NCI-H82 treated with DMSO at 0.1 percent for 48 hours (cell line): ENCODE measurements at regions not wholly inside any gene's neighbourhood (a gene's known extent, or its start where the extent isn't known, plus 50 kb on each side); places are given as distances from the start of the nearest gene placed in this dataset.
"Not testable (repeated sequence)": the region's sequence is repeated elsewhere in the genome, so short reads cannot be mapped to it uniquely, and the experiment has no call there.

Source experiments
- DNase-seq: peaks from one replicate; lab custom pipeline; 2025; ENCODE audit not compliant: unreplicated experiment; lab: John Stamatoyannopoulos, UW

DNA sequence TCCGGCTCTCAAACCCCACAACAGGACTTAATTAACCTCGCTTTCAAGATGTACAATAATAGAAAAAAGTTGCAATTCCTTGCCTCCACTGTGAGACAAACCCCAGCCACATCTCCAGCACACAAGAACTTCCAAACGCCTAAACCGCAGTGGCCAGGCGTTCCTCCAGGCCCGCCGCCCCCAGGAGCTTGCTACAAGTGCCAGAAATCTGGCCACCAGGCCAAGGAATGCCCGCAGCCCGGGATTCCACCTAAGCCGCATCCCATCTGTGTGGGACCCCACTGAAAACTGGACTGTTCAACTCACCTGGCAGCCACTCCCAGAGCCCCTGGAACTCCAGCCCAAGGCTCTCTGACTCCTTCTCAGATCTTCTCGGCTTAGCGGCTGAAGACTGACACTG lies 262.5 kb downstream of the SMARCA2 start:
- not testable (repeated sequence) for DNase-seq

DNA sequence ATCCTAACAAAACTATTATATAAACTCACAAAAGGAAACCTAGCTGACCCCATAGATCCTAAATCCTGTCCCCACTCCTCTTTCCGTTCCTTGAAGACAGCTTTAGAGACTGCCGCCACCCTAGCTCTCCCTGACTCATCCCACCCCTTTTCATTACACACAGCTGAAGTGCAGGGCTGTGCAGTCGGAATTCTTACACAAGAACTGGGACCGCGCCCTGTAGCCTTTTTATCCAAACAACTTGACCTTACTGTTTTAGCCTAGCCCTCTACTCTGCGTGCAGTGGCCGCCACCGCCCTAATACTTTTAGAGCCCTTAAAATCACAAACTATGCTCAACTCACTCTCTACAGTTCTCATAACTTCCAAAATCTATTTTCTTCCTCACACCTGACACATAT lies 264.0 kb downstream of the SMARCA2 start:
- not testable (repeated sequence) for DNase-seq

DNA sequence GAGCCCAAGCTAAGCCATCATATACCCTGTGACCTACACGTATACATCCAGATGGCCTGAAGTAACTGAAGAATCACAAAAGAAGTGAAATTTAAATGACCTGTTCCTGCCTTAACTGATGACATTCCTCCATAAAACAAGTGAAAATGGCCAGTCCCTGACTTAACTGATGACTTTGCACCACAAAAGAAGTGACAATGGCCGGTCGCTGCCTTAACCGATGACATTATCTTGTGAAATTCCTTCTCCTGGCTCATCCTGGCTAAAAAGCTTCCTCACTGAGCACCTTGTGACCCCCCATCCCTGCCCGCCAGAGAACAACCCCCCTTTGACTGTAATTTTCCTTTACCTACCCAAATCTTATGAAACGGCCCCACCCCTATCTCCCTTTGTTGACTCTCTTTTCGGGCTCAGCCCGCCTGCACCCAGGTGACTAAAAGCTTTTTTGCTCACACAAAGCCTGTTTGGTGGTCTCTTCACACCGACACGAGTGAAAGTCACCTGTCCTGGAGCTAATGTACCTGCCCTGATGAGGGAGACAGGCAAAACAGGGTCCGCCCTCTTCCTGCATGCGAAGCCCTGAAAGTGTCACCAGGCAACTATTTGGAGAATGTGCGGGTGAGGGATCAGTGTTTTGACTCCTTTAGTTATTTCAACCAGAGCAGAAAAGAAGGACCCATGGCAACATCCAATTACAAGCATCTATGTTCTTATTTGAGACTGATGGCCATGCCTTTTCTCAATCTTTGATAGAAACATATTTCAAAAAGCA lies 266.1 kb downstream of the SMARCA2 start:
- DNase-seq, result no peak

DNA sequence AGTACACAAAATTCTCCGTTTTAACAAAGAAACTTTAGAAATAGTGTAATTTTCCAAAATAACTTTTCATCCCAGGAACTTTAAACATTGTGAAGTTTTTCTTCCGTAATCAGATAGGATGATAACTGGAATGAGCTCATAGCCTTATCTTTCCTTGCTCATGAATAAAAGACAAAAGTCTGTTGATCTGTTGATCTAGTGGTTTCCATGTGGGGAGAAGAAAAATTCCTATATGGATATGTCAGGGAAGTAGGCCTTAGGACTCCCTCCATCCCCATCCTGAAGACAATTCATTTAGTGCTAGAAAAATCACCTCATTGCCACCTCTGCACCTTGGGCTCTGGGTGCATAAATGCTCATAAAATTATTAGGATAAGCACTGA lies 266.6 kb downstream of the SMARCA2 start:
- DNase-seq, result no peak

DNA sequence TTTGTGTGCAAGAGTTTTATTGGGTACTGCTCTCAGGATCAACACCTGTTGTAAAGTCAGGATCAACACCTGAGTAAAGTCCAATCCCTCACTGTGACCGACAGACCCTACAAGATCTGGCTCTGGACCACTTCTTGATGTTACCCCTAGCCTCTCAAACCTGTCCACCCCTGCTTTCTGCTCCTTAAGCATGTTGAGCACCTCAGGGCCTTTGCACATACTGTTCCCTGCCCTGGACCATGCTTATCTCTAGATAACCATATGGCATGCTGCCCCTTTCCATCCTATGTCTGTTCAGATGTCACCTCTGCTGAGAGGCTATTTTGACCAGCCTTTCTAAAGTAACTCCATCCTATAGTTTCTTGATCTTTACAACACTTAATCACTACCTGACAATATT lies 269.6 kb downstream of the SMARCA2 start:
- no peak for DNase-seq

DNA sequence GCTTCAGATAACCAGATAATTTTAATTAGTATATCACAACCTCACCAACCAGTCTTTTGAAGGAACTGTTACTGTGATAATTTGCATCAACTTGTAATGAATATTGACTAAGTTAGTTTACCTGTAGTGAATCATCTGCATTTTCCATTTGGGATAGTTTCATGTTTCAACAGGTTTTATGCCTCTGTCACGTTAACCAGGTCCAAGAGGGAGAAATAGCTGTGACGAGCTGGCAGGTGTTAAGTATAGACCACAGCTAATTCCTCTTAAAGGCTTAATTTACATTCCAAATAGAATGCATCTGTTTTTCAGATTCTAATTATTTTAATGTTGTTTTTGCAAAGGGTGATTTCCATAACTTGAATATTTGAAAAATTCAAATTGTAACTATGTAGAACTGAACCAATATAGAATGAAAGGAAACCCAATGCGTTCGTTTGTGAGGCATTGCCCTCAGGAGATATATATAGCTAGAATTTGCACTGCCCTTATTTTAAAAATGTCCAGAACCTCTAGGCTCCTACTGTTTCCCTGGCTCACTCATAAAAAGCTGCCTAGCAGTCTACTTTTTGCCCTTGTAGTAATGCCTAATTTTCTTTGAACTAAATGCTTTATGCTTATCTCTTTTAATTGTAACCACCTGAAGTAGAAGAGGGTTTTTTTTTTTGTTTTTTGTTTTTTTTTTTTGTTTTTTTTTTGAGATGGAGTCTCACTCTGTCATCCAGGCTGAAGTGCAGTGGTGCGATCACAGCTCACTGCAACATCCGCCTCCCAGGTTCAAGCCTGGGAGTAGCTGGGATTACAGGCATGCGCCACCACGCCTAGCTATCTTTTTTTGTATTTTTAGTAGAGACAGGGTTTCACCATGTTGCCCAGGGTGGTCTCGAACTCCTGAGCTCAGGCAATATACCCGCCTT lies 270.5 kb downstream of the SMARCA2 start:
- DNase-seq, result no peak

DNA sequence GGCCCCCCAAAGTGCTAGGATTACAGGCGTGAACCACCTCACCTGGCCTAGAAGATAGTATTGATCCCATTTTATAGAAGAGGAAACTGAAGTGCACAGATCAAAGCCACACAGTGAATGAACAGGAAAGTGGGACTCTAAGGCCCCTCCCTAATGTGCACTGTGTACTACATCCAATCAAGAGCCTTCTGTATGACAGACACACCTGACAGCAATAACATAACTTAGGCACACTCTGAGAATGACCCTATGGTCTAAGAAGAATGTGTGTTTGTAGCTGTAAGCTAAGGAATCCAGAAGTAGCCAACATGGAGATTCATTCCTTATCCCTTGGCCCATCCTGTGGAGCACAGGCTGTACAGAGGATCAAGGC lies 271.2 kb downstream of the SMARCA2 start:
- DNase-seq, result no peak

DNA sequence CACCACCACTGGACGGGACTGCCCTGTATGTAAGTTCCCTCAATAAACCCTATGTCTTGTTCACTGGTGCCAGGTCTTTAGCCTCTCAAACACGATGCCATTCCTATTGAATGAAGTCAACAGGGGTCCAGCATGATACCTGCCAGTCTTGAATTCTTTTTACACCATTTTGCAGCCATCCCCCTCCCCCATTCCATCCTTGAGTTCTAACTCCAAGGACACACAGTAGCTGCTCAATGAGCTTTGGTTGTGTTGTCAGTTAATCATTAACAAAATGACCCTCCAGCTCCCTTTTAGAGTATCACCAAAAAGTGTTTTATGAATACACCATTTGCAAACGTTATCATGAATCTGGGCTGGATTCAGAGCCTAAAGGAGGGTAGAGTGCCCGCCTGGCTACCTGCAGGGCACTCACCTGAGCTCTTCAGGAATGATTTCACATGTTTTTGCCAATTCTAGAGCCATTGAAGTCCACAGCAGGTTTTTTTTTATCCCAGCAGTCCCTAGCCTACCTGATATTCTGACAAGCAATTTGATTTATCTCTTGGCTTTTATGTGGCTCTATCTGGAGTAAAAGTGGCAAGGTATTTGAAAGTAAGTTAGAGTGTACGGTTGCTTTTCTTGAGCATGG lies 271.8 kb downstream of the SMARCA2 start:
- DNase-seq, result no peak

DNA sequence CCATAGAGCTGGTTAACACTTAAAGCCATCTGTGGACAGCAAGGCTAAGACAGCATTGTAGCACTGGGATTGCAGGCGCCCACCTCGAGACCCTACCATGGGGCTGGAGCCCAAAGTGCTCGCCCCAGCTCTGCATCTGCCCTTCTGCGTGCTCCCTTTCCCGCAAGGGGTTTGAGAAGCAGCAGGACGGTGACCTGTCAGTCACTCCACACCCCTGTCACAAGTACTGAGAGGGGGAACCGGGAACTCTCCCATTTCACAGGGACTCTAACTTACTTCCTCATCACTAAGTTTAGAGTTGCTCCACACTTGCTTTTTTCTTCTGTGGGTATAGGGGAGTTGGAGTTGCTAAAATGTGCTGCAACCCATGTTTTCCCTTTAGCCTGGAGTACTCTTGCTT lies 273.2 kb downstream of the SMARCA2 start:
- DNase-seq, result no peak

DNA sequence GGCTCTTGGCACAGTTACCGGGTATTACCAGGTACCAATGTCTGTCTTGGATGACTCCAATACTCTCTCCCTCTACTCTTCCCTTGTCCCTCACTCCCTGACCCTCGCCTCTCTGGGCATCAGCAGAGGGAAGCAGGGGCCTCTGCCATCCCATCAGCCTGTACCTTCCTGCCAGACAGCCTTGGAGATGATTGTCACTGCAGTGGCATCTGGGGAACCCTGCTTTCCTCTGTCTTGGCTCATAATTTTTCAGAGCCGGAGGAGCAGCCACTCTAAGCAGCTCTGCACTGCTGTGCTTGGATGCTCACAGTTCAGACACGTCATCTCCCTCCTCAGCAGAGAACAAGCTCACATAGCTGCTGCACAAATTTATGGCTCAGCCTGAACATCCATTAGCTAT lies 274.1 kb downstream of the SMARCA2 start:
- DNase-seq, result no peak

DNA sequence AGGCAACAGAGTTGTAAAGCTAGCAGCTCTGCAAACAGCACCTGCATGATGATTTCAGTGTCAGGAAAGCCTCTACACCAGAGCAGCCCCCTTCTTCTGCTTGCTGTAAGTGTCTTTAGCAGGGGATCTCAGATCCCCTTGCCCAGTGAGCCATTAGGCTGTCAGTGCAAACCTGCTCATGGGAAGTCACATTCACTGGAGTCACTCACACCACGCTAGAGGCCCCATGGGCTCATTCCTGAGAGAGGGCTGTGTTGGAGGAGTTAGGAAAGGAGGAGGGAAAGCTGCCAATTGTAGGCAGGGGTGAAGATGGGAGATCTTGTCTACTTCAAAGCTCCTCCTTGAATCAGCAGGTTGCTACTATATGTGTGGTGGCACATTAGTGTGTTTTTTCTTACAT lies 275.2 kb downstream of the SMARCA2 start:
- no peak for DNase-seq

DNA sequence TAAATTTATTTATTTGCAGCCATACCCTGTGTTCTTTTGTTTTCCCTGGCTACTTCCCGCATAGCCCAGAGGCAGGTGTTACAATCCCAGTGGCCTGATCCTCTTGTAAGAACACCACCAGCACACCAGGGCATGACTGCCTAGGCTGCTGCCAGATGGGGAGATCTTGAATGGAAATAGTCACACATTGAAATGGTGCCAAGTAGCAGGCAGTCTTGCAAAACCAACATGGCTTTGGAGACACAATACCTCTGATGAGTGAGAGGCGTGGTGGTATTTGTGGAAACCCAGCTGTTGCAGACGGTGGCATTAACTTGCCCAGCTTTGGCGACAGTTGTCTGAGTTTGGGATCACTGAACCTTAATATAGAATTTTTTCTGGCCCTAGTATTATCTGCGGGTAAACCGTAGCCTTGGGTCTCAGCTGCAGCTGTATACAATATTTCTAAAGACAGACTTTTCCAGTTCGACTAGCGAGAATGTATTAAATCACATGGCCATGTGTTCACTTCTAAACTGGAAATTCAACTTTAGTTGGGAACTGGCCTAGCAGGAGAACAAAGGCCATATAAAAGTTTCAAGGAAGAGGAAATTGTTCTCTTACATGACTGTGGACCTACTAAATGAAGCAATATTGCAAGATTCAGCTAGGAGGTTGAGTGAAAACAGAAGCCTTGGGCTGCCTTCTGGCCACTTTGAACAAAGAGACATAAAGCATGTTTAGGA lies 277.0 kb downstream of the SMARCA2 start:
- no peak for DNase-seq

DNA sequence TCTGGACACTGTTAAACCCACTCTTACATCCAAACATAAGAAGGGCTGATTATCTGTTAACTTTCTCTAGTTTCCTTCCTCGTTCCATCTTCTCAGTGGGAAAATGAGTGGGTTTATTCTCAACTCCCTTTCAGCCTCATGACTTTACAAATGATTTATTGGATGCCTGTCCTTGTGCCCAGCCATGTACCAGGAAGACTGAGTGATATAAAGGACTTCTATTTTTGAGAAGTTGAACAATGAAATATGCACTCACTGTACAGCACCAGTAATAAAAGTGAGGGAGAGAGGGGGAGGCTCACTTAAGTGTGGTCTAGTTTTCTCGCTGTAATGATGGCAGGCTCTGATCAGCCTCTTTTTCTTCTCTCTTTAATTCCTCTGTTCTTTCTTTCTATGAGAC lies 277.6 kb downstream of the SMARCA2 start:
- DNase-seq, result no peak

DNA sequence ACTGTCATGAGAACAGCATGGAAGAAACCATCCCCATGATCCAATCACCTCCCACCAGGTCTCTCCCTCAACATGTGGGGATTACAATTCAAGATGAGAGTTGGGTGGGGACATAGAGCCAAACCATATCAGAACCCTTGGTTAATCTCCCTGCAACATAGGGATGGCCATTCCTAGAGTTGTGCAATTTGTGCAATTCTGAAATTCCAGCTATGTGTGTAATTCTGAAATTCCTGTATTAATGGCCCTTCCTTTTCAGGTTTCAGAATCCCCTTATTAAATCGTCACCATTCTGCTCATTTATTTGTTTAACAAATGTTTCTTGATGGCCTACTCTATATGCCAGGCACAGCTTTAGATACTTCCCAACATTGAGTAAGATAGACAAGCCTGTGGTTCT lies 282.6 kb downstream of the SMARCA2 start:
- no peak for DNase-seq

DNA sequence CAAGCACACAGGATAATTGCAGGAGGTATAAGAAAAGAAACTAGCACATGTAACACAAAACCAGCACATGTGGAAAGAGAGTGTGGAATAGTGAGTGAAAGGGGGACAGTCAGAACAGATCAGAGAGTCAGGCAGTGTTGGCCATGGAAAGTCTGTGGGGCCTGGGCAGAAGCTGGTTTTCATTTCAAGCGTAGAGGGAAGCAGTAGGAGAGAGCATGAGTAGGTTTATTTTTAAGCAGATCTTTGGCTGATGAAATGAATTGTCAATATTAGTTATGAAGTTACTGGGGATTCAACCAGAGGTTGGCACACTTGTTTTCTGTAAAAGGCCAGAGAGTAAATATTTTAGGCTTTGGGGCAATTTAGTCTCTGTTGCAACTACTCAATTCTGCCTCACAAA lies 283.1 kb downstream of the SMARCA2 start:
- no peak for DNase-seq

DNA sequence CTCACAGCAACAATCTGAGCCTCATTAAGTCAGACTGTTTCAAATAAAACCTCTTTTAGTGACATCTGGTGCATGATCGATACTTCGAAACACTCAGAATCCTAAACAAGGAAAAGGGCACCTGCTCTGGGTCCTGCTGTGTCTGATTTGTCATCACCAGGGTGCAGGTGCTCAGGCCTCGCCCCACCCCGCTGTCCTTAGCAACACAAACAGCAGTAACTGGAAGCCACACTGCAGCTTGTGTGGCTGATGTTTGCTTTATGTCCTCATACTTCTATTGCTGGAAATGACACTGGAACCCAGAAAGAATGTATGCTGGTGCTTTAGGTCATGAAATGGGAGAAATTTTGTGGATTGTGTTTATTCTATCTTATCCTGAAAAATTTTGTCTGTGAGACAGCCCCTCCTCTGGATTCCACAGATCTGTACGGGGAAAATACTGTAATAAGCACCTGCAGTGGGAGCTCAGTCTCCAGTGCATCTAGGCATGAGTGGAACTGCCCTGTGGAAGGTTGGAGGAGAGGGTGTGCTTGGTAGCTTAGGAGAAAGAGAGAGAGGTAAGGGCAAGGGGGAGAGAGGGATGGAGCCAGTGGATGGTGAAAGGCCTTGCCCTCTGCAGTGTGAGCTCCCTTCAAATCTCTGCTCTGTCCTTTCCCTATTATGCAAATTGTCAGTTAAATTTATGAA lies 284.2 kb downstream of the SMARCA2 start:
- no peak for DNase-seq

DNA sequence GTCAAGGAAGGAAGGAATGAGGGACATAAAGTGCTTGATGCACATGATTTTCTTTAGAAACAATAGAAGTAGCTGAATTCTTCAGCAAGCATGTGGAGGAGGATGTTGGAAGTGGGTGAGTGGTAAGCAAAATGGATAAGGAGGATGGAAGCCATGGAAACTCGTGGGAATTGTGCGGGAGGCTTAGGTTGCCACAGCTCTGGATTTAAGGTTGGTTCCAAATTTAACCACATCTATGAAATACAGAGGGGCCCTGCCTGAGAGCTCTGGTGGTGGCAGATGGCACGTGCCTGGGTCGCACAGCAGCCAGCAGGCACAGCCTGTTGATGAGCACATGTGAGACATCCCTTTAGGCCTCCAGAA lies 284.7 kb downstream of the SMARCA2 start:
- DNase-seq, result no peak

DNA sequence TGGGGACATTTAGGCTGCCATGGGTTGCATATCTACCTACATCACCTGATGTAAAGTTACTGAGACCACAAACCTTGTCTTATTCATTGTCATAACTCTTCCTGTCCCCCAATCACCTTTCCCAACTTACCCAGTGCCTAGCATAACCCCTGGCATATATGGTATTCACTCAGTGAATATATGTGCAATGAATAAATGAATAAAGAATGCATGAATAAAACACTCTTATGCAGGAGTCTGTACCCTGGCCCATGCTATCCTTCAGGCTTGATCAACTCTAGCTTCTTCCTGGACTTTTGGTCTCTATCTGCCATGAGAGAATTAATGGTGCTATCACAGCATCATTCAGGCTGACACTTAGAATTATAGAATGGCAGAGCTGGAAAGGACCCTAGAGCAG lies 285.2 kb downstream of the SMARCA2 start:
- no peak for DNase-seq

DNA sequence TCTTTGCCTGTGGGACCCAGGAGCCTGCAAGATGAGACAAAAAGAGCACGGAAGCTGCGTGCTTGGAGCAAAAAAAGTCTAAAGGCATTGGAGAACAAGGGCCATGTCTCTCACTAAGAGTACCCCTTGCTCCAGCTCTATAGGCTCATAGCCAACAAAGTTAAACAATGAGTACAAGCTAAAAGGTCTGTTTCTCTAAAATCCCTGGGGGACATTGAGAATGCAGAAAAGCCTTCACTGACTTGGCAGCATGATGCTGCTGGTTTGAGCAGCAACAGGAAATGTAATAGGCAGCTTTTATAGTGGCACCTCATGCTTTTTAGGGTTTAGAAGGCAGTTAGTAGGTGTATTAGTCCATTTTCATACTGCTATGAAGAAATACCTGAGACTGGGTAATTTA lies 287.5 kb downstream of the SMARCA2 start:
- no peak for DNase-seq

DNA sequence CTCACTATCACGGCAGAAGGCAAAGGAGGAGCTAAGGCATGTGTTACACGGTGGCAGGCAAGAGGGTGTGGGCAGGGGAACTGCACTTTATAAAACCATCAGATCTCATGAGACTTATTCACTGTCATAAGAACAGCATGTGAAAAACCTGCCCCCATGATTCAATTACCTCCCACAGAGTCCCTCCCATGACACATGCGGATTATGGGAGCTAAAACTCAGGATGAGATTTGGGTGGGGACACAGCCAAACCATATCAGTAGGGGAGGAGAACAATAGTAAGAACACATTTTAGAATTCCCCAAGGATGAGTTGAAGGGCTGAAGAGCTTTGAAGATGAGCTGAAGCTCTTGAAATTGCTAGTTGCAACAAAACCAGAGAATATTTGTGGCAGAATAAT lies 287.9 kb downstream of the SMARCA2 start:
- no peak for DNase-seq

DNA sequence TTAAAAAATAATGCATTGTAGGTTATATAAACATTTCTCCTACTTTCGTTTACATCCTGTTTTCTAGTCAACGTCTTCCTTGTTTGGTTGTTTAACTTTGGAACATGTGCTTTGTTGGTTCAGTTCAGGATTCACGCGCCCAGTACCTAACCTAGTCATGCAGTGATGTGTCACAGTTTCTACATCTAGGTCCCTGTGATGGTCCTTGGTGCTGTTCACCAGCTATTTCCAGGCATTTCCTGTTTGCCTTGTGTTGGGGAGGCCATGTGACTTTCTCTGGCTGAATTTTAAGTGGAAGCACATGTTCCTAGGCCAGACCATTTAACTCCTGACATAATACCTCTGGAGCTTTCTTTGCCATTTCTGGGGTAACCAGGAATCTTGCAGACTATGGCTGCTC lies 292.3 kb downstream of the SMARCA2 start:
- DNase-seq, result no peak
